Tibial artery (tissue), 4 donors: ENCODE measurements at regions not wholly inside any gene's neighbourhood (a gene's known extent, or its start where the extent isn't known, plus 50 kb on each side); places are given as distances from the start of the nearest gene placed in this dataset.

ENCODE experiments used
- DNase-seq, 2 donors: peaks; one replicate each; pipeline ENCODE4 v3.0.0-alpha.2; 2019
- H3K27ac ChIP-seq, 2 donors: fragments of 200-600 bp; sonication (generic) in 1 of 2; 1 replicate in 1 of 2; 2 replicates in 1 of 2; pipeline ENCODE4 v1.5.1; 2018 to 2019; ENCODE audit warnings: mild to moderate bottlenecking in 1 of 2
- H3K27me3 ChIP-seq, 2 donors: fragments of 200-600 bp; sonication (generic) in 1 of 2; one replicate each; pipeline versions ENCODE4 v1.5.1 to v1.6.0; 2016 to 2019
- H3K36me3 ChIP-seq, 3 donors: fragments of 200-600 bp; sonication (generic) in 2 of 3; one replicate each; pipeline ENCODE4 v1.5.1; 2016 to 2019; ENCODE audit warnings: mild to moderate bottlenecking in 2 of 3
- H3K4me1 ChIP-seq, 4 donors: fragments of 200-600 bp; sonication (generic) in 2 of 4; 1 replicate in 3 of 4; 2 replicates in 1 of 4; pipeline ENCODE4 v1.5.1; 2016 to 2019
- H3K4me3 ChIP-seq, 2 donors: fragments of 200-600 bp; sonication (generic) in 1 of 2; 1 replicate in 1 of 2; 2 replicates in 1 of 2; pipeline ENCODE4 v1.5.1; 2018 to 2019; ENCODE audit warnings: mild to moderate bottlenecking in 2 of 2
- H3K9me3 ChIP-seq, 3 donors: fragments of 200-600 bp; sonication (generic) in 1 of 3; one replicate each; pipeline ENCODE4 v1.5.1; 2016 to 2019
- CTCF ChIP-seq, 2 experiments: fragments of 200-600 bp in 1 of 2; fragments of 450-650 bp in 1 of 2; IDR thresholded peaks; one replicate each; pipeline ENCODE4 v1.5.1; 2017 to 2019; ENCODE audit warnings: antibody characterized with exemption in 2 of 2, mild to moderate bottlenecking in 1 of 2, moderate library complexity in 1 of 2
- intact Hi-C: fragments of 100-400 bp; cut with DNase I; formaldehyde crosslinking; loops from one replicate; pipeline ENCODE4 v1.15.0; 2023; ENCODE audit warnings: low total_unique reads

- no peak for DNase-seq
- Histone ChIP-seq H3K27me3 (no peaks in the 10 kb centered on the region), H3K9me3 (no peaks in the 10 kb centered on the region), H3K36me3 (no peaks in the 10 kb centered on the region), H3K27ac (no peak overlapping the region), H3K4me3 (no peak overlapping the region), H3K4me1 (no peaks in the 10 kb centered on the region)
- no peak for TF ChIP-seq CTCF (IDR thresholded peaks at IDR 0.05)
- intact Hi-C loops, result no loop called here
These were observed 60.9 kb upstream of the FSCB start for GRCh38 chr14:44567997-44568396.

DNA sequence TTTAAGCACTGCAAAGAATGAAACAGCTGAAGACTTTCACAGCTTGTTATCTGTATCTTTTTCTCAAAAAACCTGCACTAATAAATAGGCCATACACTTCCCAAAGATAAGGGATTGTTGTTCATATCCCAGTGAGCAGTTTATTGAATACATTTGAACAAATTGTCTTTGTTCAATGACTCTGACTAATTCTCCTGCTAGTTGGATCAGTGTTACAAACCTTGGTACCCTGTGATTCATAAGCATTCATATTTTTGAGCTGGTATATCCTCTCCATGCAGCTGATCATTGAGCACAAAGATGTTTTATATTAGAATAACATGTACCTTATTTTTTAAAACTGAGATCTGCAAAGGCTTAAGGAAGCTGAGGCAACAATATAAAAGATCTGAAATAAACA lies 58.9 kb upstream of the FSCB start:
- no peaks in the 10 kb centered on the region for H3K9me3 ChIP-seq
- no peaks in the 10 kb centered on the region for H3K27me3 ChIP-seq
- intact Hi-C loops, result no loop called here
- no peak for TF ChIP-seq CTCF (IDR thresholded peaks at IDR 0.05)
- no peak overlapping the region for H3K27ac ChIP-seq
- no peak for DNase-seq
- no peaks in the 10 kb centered on the region for H3K4me1 ChIP-seq
- no peaks in the 10 kb centered on the region for H3K36me3 ChIP-seq
- H3K4me3 ChIP-seq, result no peak overlapping the region

- no peak overlapping the region for H3K4me3 ChIP-seq
- no peaks in the 10 kb centered on the region for H3K9me3 ChIP-seq
- intact Hi-C loops, result no loop called here
- H3K36me3 ChIP-seq, result no peaks in the 10 kb centered on the region
- H3K27me3 ChIP-seq, result no peaks in the 10 kb centered on the region
- H3K27ac ChIP-seq, result no peak overlapping the region
- no peak for DNase-seq
- H3K4me1 ChIP-seq, result no peaks in the 10 kb centered on the region
- no peak for TF ChIP-seq CTCF (IDR thresholded peaks at IDR 0.05)
These were observed 57.8 kb upstream of the FSCB start for GRCh38 chr14:44564908-44565307.
